HG03159 (cell line): ENCODE measurements at regions not wholly inside any gene's neighbourhood (a gene's known extent, or its start where the extent isn't known, plus 50 kb on each side); places are given as distances from the start of the nearest gene placed in this dataset.
"Not testable (repeated sequence)": the region's sequence is repeated elsewhere in the genome, so short reads cannot be mapped to it uniquely, and the experiment has no call there.

Source experiments
- ATAC-seq: cut with Tn5 transposase; IDR thresholded peaks from one replicate; pipeline ENCODE4 v1.9.1; 2021; ENCODE audit warnings: mild to moderate bottlenecking, moderate library complexity; ENCODE audit not compliant: unreplicated experiment

DNA sequence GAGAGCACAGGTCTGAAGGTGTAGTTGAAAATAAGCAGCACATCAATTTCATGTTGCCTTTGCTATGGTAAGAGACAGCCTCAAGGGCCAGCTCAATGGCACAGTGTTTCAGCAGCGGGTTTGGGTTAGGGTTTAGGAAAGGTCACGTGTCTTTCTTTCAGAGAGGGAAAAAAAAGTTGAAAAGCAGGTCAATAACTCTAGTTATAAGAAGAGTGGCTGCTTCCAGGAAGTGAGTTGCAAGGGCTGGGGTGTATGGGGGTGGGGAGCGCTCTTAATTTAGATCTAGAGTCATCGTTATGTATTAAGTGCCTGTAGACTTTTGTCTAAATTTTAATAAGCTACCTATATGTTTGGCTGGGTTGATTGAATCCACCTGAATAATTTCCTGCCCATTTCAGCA lies 118.5 kb upstream of the SPAG17 start:
- ATAC-seq, result no peak

DNA sequence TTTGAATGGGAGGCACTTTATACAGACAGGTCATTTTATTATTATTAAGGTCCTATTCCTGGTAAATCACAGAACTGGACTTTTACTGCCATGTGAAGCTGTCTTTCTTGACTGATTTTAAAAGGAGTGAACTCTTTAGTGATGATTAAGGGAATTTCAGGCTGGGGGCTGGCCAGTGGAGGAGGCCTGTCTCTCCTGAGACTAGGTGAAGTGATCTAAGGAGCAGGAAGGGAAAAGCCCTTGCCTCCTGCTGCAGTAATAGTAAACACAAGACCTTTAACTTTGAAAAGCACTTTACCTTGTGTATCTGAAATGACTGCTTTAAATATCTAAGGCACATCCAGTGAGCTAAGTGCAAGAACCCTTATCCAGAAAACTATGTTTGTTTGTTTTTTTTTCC lies 118.0 kb upstream of the SPAG17 start:
- ATAC-seq, result no peak

DNA sequence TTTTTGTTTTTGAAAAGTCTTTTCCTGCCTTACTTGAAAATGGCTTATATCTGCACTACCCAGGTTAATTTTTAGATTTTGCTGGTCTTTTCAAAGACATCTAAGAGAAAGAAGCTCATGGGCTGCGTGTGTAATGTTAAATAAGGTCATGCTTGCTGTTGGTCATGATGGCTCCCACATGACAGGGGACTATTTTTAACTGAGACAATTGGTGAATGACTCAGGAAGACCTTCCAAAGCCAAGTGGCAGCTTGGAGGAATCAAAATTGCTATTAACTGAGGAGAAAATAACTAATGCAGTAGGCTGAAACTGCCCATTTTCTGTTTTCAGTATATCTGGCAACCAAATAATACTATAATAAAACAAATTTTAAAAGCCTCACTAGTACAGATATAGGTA lies 117.1 kb upstream of the SPAG17 start:
- ATAC-seq, result no peak

DNA sequence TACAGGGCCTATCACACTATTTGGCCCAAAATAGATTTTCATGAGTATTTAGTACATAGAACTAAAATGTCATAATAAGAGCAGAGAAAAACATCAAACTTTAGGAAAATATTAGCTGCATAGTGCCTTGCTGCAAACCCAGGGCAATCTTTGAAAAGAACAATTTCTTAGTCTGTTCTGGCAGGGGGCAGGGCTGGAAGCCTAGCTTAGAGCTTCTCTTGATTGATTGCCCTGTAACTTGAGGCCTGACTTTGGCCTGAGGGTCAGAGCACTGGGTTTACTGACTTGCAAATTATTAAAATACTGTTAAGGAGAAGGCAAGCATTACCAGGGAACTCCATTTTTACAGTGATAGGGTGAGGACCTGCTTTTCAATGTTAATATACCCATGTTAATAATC lies 115.8 kb upstream of the SPAG17 start:
- no peak for ATAC-seq

DNA sequence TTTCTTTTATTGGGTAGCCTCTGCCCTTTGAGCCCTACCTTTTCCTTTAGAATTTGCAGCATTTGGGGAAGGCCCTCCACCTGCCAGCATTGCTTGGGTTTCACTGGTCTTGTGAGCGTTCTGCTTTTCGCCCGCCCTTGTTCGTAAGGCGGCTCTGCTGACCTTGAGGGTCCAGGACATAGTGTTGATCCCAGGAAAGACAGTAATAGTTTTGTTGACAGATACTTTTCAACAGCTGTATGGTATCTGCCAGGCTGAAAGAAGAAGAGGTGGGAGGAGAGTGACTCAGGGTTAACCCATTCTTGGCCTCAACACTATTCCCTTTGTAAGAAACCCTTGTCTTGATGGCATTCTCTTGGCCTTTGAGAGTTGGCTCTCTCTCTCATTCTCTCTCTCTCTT lies 113.4 kb upstream of the SPAG17 start:
- no peak for ATAC-seq

DNA sequence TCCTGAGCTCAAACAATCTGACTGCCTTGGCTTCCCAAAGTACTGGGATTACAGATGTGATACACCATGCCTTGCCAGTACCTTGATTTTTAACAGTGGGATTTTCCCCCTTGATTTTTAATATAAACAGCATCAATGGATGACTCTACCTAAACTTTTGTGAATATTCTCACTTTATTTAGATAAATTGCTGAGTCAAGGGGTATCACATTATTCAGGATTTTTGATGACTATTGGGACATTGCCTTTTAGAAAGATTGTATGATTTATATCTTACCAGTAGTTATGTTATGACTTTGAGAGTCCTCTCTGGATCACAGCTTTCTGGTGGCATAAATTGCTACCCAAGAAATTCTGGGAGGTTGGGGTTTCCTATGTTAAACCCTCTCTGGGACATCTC lies 112.5 kb upstream of the SPAG17 start:
- no peak for ATAC-seq

DNA sequence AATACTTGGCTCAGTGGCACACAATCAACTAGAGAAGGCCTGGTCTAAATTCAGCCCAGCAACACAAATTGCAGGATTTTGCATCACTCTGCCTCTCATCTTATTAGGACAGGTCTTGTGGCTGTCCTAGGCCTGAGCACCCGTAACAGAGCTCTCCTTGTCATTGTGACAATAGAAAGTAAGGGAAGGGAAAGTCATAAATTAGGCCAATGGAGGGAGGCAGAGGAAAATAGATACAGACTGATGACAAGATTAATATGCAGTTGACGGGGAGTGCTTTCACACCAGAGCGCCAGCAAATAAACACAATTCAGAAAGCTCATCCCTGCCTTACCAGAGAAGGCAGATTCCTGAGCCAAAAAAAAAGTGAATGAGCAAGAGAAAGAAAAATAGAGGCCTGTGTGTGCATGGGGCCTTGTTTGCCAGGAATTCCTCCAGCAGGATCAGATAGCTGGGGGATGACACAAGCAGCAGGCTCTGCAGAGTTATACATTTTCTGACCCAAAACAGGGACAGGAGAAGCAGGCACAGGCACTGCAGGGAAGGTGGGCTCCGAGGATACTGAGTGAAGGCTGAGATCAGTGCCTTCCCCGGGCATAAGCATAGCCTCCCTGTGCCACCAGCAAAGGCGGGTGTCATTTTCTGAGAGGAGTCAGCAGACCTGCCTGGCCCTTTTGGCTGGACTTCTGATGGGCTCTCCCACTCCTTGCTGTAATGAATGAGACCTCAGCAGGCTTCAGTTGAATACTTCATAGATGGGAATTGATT lies 110.0 kb upstream of the SPAG17 start:
- no peak for ATAC-seq

DNA sequence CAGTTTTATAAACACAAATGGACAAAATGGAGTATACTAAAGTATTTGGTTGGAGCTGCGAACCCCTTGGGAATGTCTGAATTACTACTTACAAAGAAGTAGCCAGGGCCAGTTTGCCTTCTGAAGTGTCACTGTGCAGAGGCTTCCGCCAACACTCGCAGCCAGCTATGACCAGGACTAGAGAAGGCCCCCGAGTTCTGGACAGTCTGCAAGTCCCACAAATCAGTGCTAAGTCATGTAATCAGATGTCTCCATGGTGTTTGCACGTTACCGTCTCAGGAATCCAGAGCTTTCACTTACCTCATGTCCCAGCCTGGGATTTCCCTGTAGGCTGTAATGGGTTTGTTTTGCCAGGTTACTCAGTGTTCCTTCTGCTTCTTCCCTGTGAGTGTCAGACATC lies 106.6 kb upstream of the SPAG17 start:
- no peak for ATAC-seq

DNA sequence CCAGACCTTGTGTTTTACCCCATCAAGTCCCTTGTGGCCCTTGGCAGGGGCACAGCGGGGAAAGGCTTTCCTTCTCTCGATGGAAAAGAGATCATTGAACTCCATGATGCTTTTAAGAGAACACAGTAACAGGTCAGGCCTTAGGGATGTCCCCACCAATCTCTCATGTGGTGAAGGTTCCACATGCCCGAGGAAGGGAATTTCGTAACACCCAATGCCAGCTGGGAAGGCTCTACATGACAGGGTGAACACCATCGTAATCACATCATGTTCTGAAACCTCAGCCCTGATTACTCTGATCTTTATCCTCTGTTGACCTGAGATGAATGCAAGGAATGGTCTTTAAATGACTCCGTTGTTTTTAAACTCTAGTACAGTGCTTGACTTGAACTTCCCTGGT lies 105.5 kb upstream of the SPAG17 start:
- ATAC-seq, result no peak

DNA sequence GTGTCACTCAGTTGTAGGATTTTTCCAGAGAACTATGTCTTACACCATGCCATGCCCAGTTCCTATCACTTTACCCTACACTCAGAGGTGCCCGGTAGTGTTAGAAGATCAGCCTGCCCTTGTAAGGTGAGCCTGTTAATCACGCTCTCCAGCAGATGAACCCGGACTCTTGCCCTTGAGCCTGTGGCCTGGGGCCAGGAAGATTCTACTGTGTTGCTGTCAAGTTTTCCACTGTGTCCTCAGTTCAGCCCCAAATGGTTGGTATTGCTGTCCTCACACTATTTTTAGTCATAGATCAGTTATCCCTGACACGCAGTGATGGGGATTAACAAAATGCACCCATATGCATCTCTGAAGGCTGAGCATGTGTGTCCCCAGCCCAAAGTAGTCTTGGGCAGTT lies 105.0 kb upstream of the SPAG17 start:
- ATAC-seq, result no peak

DNA sequence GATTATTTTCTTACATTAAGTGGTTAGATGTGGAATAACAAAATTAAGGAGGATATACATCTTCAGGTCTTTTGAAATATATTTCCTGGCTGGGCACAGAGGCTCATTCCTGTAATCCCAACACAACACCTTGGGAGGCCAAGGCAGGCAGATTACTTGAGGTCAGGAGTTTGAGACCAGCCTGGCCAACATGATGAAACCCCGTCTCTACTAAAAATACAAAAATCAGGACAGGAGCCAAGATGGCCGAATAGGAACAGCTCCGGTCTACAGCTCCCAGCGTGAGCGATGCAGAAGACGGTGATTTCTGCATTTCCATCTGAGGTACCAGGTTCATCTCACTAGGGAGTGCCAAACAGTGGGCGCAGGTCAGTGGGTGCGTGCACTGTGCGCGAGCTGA lies 95.6 kb upstream of the SPAG17 start:
- ATAC-seq, result not testable (repeated sequence)

DNA sequence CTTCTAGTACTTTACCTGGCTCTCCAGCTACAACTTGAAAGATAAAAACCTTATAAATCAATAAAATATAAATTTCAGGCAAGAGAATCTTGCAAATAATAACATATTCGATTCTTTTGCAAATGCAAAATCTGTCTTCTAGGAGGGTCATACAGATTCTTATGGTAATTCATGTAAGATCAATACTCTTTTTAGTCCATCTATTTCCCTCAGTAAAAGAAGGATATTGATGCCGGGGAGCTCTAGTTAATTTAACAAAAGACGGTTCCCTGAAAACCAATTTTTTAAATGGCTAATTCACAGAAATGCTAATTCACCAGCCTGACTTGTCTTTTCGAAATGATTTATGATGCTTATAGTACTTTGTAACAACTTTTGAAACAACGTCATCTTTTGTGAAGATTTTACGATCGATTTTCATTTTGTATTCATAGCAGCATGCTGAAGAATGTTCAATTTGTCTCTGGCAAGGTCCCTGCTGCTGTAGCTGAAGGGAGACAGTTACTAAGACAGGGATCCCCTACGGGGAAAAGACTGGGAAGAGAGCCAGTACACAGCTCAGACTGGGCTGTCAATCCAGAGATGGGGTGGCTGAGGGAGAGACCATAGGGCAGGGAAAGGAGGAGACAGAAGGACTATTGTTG lies 90.6 kb upstream of the SPAG17 start:
- no peak for ATAC-seq

DNA sequence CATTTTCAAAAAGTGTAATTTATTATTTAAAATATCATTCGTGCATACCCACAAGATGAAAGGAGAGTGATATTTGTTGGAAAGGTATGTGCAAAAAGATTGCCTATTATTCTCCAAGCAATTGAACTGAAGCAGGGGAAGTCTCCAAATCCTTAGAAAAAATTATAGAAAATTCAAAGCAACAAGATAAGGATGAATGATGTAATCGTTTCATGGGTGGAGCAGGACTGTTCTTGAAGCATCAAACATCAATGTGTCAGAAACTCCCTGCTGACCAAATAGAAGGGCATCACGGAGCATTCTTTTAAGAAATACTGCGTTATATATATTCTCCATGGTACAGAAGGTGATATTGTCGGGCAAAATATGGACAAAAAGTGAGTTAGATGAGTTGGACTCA lies 87.9 kb upstream of the SPAG17 start:
- no peak for ATAC-seq

DNA sequence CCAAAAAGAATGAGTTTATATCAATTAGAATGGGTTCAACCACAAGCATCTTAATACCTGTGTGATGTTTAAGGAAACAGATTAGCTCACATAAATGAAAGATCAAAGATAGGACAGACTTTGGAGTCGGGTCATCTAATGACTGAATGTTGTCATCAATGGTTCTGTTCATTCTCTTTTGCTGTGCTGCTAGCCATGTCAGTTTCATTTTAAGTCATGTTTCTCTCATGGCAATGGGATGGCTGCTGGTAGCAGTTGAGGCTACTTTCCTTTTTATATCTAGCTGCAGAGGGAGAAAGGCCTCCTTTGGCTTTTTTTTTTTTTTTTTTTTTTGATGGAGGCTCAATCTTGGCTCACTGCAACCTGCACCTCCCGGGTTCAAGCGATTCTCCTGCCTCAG lies 86.9 kb upstream of the SPAG17 start:
- no peak for ATAC-seq

DNA sequence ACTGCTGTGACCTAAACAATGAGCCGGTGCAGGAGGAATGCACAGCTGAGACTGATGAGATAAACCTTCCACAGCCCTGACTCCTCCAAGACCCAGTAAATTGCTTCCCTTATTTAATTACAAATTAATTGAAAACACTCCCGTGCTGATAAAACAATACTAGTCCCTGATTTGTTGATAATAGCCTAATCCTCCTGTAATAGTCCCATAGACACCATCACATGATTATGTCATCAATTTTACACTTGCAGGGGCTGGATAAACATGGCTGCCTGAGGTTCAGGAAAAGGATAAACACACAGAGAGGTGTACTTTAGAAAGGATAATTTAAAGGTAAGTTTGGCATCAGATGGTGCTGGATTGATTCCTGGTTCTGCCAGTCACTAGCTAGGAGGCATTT lies 84.6 kb upstream of the SPAG17 start:
- ATAC-seq, result no peak

DNA sequence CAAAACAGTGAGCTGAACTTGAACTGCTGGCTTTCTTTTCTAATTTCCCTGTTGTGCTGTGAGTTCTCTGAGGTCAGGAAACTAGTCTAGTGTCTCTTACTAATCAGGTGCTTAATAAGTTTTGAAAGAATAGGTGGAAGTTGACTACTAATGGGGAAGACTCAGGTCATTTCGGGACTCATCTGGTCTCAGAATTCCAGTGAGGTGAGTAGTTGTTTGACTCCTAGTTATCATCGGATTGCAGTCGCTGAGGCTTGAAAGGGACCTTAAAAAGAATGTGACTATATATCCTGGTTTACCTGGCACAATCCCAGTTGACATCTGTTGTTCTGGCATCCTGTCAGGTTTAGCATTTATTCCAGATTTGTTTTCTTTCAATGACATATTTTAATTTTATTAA lies 81.4 kb upstream of the SPAG17 start:
- ATAC-seq, result no peak

DNA sequence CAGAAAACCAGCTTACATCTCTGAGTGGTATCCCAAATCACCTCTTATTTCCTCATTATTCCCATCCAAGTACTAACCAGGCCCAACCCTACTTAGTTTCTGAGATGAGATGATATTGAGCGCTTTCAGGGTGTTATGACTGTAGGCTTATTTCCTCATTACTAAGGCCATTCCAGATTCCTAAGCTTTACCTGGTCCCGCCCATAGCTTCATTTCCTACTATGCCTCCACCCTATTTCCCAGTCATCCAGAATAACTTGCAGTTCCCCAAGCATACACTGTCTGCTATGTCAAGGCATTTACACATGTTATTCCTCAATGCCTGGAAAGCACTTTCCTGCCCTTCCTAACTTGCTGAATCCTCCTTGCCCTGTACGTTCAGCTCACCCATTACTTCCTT lies 79.3 kb upstream of the SPAG17 start:
- ATAC-seq, result no peak

DNA sequence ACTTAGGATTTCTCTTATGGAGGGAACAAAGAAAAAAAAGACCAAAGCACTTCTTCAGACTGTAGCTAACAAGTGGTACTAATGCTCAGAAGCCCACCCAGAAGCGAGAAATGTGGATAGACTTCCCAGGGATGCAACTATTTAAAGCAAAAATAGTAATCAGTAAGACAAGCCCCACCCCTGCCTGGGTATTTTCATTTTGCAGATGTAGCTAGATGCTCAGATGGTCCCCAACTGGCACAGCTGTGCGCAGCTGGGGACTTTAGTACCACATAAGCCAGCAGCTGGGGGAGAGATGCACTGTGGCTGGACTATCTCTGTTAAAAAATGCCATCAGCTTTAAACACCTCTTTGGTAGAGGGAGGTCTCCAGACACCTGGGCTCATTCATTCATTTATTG lies 77.8 kb upstream of the SPAG17 start:
- no peak for ATAC-seq

DNA sequence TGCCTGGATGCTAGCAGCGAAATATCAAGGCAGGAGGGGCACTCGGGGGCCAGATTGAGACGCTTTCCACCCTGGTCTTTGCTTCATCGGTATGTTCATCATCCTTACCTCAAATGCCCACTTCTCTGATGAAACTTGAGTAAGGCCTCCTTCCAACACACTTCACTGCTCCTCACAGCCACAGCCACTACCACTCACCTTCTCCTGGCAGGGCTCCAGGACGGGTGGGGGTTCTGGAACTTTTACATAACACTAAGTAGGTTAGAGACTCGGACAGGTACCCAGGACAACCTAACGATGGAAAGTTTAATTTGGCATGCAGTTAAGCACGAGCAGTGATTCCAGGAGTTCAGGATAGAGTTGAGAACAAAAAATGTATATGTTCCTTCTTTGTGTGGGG lies 73.9 kb upstream of the SPAG17 start:
- ATAC-seq, result no peak

DNA sequence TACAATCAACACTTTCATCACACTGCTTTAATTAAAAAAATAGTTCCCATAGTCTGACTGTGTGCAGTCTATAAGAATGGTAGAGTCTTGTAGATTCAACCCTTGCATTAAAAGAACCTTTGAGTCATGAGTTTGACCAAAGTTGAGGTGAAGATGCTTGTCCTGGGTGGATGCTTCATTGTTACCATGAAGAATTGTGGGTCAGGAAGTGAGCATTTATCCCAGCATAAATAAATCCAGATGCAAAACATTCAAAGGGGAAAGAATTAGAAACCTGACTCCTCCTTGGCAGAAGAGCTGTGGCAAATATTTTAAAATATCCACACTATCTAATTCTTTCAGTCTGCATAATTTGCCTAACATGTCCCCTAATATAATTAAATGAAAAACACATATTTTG lies 72.9 kb upstream of the SPAG17 start:
- no peak for ATAC-seq

DNA sequence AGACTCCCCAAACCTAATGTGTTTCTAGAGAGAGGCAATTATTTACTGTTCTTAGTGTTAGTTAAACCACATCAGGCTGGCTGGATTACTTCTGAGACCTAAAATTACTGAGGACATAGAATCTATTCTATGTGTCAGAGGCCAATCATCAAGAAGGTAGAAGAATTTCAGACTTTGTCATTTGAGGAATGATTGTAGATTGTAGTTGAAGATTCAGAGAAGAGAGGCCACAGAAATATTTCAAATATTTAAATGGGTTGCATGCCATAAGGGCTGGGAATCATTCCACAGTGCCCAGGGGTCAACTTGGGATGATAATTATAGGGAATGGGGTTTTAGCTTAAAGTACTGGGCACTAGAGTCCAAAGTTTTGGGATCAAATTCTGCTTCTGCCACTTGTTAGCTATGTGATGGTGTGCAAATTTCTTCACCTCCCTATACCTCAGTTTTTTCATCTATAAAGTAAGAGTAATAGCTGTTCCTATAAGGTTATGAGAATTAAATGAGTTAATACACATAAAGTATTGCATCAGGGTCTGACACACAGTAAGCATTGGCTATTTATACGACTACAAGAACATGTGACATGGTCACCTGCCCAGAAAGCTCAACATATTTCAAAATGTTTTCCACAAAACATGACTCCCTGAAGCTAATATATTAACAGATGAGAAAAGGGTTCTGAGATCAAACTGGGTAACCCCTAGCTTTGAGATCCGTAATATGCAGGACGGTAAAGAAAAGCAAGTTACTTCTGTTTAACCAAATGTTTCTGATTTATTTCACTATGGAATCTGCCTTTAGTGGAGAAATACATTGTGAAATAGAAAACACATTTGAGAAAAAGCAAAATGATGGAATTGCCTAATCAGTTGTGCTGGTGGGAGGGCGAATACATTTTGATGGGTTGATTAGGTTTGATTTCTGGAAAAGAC lies 69.7 kb upstream of the SPAG17 start:
- no peak for ATAC-seq

DNA sequence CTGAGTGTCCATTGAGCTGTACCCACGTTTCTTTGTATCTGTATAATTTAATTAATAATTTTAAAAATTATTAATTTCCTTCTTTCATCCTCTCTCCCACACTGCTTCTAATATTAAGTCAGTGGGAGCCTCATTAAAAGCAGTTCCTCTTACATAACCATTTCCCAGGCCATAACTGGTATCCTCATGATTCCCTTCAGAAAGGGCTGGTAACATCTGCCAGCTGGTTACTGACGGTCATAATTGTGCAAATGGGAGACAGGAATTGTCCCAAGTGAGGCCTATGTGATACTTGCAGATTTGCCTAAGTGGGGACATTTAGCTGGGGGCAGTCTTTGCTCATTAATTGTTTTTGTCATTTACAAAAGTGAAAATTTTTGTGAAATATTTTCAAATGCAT lies 69.0 kb upstream of the SPAG17 start:
- no peak for ATAC-seq
